ENCODE measurements at regions not wholly inside any gene's neighbourhood (a gene's known extent, or its start where the extent isn't known, plus 50 kb on each side); places are given as distances from the start of the nearest gene placed in this dataset.

DNA sequence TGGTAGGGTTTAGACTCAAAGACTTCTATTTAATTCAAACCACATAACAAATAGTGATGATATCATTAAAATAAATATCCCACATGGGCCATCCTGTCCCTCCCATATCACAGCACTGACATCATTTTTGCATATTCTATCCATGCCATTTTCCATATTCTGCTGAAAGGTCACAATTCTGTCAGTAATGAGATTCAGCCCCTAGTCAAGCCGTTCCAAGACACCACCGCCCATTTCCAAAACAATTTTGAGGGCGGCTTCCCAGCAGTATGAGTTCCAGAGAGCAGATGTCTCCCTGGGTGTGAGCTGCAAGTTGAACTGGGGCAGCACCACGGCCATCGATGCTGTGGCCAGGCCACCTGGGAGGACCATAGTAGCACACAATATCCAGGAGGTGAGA lies 65.1 kb upstream of the PLEKHG1 start:
- FAIRE-seq (no peak), DNase-seq (ENCODE audit: low read depth, low spot score) (no peak)
- CTCF ChIA-PET: no interaction called here
- Histone ChIP-seq H3K4me2 (ENCODE audit: insufficient read depth, low read length) (no peak overlapping the region), H3K27ac (ENCODE audit: insufficient read depth, low read depth, low read length) (no peak overlapping the region), H3K79me2 (ENCODE audit: control insufficient read depth, insufficient read depth, low read length) (no peaks in the 10 kb centered on the region), H3K9ac (replicated peaks; ENCODE audit: extremely low read depth, insufficient read depth, low read length) (no peak overlapping the region), H3K4me1 (ENCODE audit: control insufficient read depth, extremely low read depth, insufficient read depth, low read length) (no peaks in the 10 kb centered on the region), H3K36me3 (ENCODE audit: control insufficient read depth in 2 of 2, extremely low read depth in 1 of 2, insufficient read depth in 2 of 2, low read length in 2 of 2) (no peaks in the 10 kb centered on the region), H3K4me3 (replicated peaks in 1 of 3; ENCODE audit: insufficient read depth in 1 of 3, low read depth in 1 of 3, low read length in 3 of 3) (no peak overlapping the region), H4K20me1 (replicated peaks; ENCODE audit: control insufficient read depth, extremely low read depth, insufficient read depth, low read length) (no peaks in the 10 kb centered on the region), H3K27me3 (ENCODE audit: control insufficient read depth in 2 of 2, insufficient read depth in 2 of 2, low read length in 2 of 2) (peaks cover 4 to 5% of the 10 kb centered on the region in 2 experiments), H3K9me3 (replicated peaks; ENCODE audit: control insufficient read depth, insufficient read depth, low read length) (no peaks in the 10 kb centered on the region), H3K9me1 (replicated peaks; ENCODE audit: control insufficient read depth, extremely low read depth, insufficient read depth, low read length) (no peaks in the 10 kb centered on the region), H2AFZ (ENCODE audit: low read depth, low read length) (no peak overlapping the region)
- BruUV-seq (replicated peaks): no TSS peak
- intact Hi-C loops (cut with micrococcal nuclease) (no loop called here), dilution Hi-C loops (cut with MboI; ENCODE audit: extremely low pct_ligation_motif_present, low sequenced_read_pairs) (no loop called here)
- TF ChIP-seq, protein P1, sequence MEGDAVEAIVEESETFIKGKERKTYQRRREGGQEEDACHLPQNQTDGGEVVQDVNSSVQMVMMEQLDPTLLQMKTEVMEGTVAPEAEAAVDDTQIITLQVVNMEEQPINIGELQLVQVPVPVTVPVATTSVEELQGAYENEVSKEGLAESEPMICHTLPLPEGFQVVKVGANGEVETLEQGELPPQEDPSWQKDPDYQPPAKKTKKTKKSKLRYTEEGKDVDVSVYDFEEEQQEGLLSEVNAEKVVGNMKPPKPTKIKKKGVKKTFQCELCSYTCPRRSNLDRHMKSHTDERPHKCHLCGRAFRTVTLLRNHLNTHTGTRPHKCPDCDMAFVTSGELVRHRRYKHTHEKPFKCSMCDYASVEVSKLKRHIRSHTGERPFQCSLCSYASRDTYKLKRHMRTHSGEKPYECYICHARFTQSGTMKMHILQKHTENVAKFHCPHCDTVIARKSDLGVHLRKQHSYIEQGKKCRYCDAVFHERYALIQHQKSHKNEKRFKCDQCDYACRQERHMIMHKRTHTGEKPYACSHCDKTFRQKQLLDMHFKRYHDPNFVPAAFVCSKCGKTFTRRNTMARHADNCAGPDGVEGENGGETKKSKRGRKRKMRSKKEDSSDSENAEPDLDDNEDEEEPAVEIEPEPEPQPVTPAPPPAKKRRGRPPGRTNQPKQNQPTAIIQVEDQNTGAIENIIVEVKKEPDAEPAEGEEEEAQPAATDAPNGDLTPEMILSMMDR (IDR thresholded peaks at IDR 0.05; ENCODE audit: extremely low read depth in 1 of 2, insufficient read depth in 1 of 2, low read depth in 1 of 2, low read length in 2 of 2): no peak
- no peak for TF ChIP-seq GATA2 (IDR thresholded peaks at IDR 0.05; ENCODE audit: insufficient read depth, insufficient read length, low read depth, low read length)
- TF ChIP-seq EZH2 (IDR thresholded peaks at IDR 0.05; ENCODE audit: borderline replicate concordance, low read depth, low read length, severe bottlenecking): no peak
- TF ChIP-seq, protein P2, sequence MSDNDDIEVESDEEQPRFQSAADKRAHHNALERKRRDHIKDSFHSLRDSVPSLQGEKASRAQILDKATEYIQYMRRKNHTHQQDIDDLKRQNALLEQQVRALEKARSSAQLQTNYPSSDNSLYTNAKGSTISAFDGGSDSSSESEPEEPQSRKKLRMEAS (IDR thresholded peaks at IDR 0.05; ENCODE audit: insufficient read depth, insufficient read length): no peak
- TF ChIP-seq POLR2A (IDR thresholded peaks at IDR 0.05; ENCODE audit: low read depth, low read length): no peak
- TF ChIP-seq POLR2AphosphoS5 (IDR thresholded peaks at IDR 0.05; ENCODE audit: insufficient read depth, low read depth, low read length): no peak
- TF ChIP-seq JUN (IDR thresholded peaks at IDR 0.05; ENCODE audit: borderline replicate concordance, insufficient read depth, insufficient read length, low read depth): no peak
- no peak for TF ChIP-seq MYC (IDR thresholded peaks at IDR 0.05; ENCODE audit: low read depth, low read length)
- TF ChIP-seq FOS (IDR thresholded peaks at IDR 0.05; ENCODE audit: borderline replicate concordance, insufficient read depth, low read length): no peak
- POLR2A ChIA-PET: no interaction called here

Data from endothelial cell of umbilical vein (primary cell).